SJSA1 (cell line): ENCODE measurements at regions not wholly inside any gene's neighbourhood (a gene's known extent, or its start where the extent isn't known, plus 50 kb on each side); places are given as distances from the start of the nearest gene placed in this dataset.

ENCODE experiments used
- DNase-seq, 2 experiments: peaks; one replicate each; pipeline ENCODE4 v3.0.0-alpha.2; 2015 to 2020; ENCODE audit warnings: low spot score in 2 of 2, low read depth in 1 of 2
- H3K27ac ChIP-seq: fragments of 250-450 bp; sonication (Bioruptor Pico); 2 replicates; pipeline ENCODE4 v1.5.1; 2020; ENCODE audit warnings: mild to moderate bottlenecking, moderate library complexity
- H3K27me3 ChIP-seq: fragments of 250-450 bp; sonication (Bioruptor Pico); replicated peaks from 2 replicates; pipeline ENCODE4 v1.5.1; 2020; ENCODE audit warnings: mild to moderate bottlenecking, moderate library complexity
- H3K36me3 ChIP-seq: fragments of 250-450 bp; sonication (Bioruptor Pico); 2 replicates; pipeline ENCODE4 v1.5.1; 2020; ENCODE audit warnings: mild to moderate bottlenecking
- H3K4me1 ChIP-seq: fragments of 250-450 bp; sonication (Bioruptor Pico); replicated peaks from 2 replicates; pipeline ENCODE4 v1.6.1; 2021; ENCODE audit warnings: mild to moderate bottlenecking
- H3K4me3 ChIP-seq: fragments of 250-450 bp; sonication (Bioruptor Pico); 2 replicates; pipeline ENCODE4 v1.5.1; 2020; ENCODE audit warnings: mild to moderate bottlenecking
- H3K9me3 ChIP-seq: fragments of 250-450 bp; sonication (Bioruptor Pico); replicated peaks from 2 replicates; pipeline ENCODE4 v1.5.1; 2020; ENCODE audit warnings: mild to moderate bottlenecking

DNA sequence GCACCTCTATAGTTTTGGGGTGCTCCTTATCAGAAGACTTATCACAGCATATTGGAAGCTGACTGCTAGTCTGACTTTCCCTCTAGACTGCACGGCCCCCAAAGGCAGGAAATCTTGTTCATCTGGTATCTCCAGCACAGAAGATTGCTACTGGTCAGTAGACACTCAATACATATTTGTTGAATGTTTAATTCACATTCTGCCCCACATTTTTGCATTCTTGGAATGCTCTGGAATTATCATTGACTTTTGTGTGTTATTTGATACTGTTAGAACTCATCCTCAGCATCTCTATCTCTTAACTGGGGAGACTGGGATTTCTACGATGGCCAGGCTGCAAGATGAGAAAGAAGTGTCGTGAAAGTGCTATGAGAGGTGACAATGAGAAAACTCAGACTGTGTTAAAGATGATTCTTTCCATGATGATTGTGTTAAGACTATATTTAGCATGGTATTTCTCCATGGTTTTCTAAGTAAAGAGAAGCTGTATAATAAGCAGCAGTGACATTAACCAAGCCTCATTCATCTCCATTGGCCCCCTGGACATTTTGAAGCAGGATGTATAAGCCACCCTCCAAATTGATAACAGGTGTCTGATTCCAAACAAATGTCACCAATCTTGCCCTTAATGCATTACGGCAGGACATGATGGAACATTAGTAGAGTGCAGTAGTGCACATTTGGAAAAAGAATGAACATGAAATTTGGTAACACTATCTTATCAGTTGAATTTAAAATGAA is 440.9 kb downstream of the RFC3 start:
- no peak overlapping the region for H3K4me3 ChIP-seq
- no peaks in the 10 kb centered on the region for H3K4me1 ChIP-seq
- H3K9me3 ChIP-seq: no peaks in the 10 kb centered on the region
- no peaks in the 10 kb centered on the region for H3K36me3 ChIP-seq
- H3K27me3 ChIP-seq: no peaks in the 10 kb centered on the region
- no peak overlapping the region for H3K27ac ChIP-seq
- no peak for DNase-seq

DNA sequence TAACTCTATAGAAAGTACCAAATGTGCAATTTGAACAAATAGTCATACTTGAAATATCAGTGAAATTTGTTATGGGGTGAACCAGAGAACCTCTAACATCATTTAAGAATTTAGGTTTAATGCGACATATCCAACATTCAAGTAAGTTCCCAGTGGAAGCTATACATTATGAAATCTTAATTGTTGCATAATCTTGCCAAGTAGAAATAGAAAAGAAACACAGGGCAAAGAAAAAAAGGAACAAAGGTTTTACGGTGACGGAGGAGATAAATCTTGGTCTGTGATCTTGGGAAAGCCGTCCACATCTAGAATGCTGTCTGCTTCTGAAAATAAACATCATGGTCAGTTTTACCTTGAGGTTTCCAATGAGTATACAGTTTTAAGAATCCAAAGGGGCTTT is 445.7 kb downstream of the RFC3 start:
- Histone ChIP-seq H3K27me3 (no peaks in the 10 kb centered on the region), H3K27ac (no peak overlapping the region), H3K4me3 (no peak overlapping the region), H3K36me3 (no peaks in the 10 kb centered on the region), H3K4me1 (no peaks in the 10 kb centered on the region), H3K9me3 (no peaks in the 10 kb centered on the region)
- DNase-seq: no peak

GRCh38 chr13:34265046-34265679 is 447.2 kb downstream of the RFC3 start:
- Histone ChIP-seq H3K27ac (no peak overlapping the region), H3K4me1 (no peaks in the 10 kb centered on the region), H3K27me3 (no peaks in the 10 kb centered on the region), H3K36me3 (no peaks in the 10 kb centered on the region), H3K4me3 (no peak overlapping the region), H3K9me3 (no peaks in the 10 kb centered on the region)
- DNase-seq: no peak

DNA sequence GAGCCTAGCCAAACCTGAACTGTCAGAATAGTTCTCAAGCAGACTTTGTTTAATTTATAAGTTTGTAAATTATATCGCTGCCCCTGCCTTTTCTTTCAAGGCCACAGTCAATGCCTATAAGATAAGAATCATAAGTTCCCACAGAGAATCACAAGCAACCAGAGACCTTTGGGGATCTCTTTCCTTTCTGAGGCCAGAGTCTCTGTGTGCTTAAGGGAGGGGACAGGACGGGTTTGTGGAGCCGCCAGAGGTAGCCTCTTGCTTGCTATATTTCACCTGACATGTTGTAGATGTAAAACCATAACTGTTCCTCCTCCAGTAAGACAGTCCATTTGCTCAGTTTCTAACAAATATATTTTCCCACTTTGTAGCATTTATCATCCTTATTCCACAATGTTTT is 458.8 kb downstream of the RFC3 start:
- Histone ChIP-seq H3K27ac (no peak overlapping the region), H3K9me3 (no peaks in the 10 kb centered on the region; the same call in 1 of the 2 replicates), H3K36me3 (no peaks in the 10 kb centered on the region), H3K4me1 (no peaks in the 10 kb centered on the region), H3K27me3 (no peaks in the 10 kb centered on the region), H3K4me3 (no peak overlapping the region)
- no peak for DNase-seq

DNA sequence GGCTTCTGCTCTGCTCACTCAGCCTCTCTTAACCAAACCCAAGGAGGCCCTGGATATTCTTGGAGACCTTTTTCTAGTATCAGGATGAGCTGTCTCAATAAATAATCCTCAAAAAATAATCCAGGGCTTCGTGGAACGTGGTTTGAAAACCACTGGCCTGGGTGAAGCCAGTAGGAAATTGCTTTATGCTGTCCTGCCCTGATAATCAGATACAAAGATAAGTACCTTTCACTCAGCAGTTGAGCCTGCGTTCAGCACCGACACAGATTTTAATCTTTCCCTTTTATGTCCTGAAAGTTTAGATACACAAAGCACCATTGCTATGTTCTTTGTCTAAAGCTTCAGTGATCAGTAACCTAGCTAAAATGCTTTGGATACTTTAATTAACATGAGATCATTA is 460.0 kb downstream of the RFC3 start:
- Histone ChIP-seq H3K27ac (no peak overlapping the region), H3K36me3 (no peaks in the 10 kb centered on the region), H3K27me3 (no peaks in the 10 kb centered on the region), H3K4me3 (no peak overlapping the region), H3K4me1 (no peaks in the 10 kb centered on the region), H3K9me3 (no peaks in the 10 kb centered on the region; the same call in 1 of the 2 replicates)
- DNase-seq: no peak

DNA sequence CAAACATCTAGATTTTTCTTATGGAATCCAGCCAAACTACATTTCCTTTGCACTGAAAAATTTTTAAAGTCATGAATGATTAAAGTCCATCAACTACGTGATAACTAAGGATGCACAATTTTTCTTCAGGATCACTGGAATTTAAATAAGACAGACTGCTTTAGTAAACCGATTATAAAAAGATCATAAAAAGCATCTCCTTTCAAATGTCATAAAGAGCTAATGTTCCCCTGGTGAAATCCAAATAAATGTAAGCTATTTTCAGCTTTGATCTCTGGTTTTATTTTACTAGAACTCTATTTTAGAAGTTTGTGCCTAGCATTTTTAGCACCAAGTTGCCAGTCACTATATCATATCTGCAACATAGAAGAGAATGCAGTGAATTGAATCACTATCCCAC is 460.8 kb downstream of the RFC3 start:
- H3K27me3 ChIP-seq: no peaks in the 10 kb centered on the region
- no peaks in the 10 kb centered on the region for H3K4me1 ChIP-seq
- no peak overlapping the region for H3K4me3 ChIP-seq
- DNase-seq: no peak
- H3K9me3 ChIP-seq: no peaks in the 10 kb centered on the region; the same call in 1 of the 2 replicates
- H3K36me3 ChIP-seq: no peaks in the 10 kb centered on the region
- no peak overlapping the region for H3K27ac ChIP-seq

- no peak for DNase-seq
- H3K4me3 ChIP-seq: no peak overlapping the region
- H3K36me3 ChIP-seq: no peaks in the 10 kb centered on the region
- H3K4me1 ChIP-seq: no peaks in the 10 kb centered on the region
- no peaks in the 10 kb centered on the region for H3K27me3 ChIP-seq
- no peak overlapping the region for H3K27ac ChIP-seq
- no peaks in the 10 kb centered on the region for H3K9me3 ChIP-seq
Observed at GRCh38 chr13:34290661-34291060, 472.7 kb downstream of the RFC3 start.

DNA sequence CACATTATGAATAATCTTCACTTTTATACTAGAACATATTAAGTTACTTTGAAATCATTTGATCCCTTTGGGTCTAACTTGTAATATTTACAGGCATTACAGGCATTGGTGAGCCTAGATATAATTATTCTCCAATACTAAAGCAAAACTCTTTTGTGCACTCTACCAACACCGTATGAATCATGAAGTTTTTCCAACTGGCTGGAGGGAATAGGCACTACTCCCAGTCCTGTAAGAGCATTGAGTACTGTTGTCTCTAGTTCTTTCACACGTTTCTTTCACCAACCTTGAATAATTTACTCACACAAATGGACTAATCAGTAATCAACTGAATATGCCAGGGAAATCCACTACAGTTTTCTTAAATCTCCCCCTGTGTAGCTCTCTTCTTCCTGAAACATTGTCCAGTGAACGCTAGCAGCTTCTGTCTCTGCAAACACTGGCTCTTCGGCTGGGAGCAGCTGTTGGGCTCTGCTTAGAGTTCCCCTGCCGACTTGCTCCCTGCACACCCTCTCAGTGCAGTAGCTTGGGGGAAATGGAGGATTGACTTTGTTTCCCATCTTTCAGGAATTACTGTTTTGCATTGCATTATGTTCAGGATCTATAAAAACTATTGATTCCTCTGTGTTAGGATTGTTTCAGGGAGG is 476.7 kb downstream of the RFC3 start:
- DNase-seq: no peak
- Histone ChIP-seq H3K4me3 (no peak overlapping the region), H3K4me1 (no peaks in the 10 kb centered on the region), H3K36me3 (no peaks in the 10 kb centered on the region), H3K9me3 (no peaks in the 10 kb centered on the region), H3K27ac (no peak overlapping the region), H3K27me3 (no peaks in the 10 kb centered on the region)

GRCh38 chr13:34300559-34300958 is 482.6 kb downstream of the RFC3 start:
- Histone ChIP-seq H3K27ac (no peak overlapping the region), H3K9me3 (no peaks in the 10 kb centered on the region), H3K36me3 (no peaks in the 10 kb centered on the region), H3K4me1 (peaks cover 8% of the 10 kb centered on the region), H3K4me3 (peak overlapping the region; percentile 1; the same call in 1 of the 2 replicates), H3K27me3 (no peaks in the 10 kb centered on the region)
- peak in 1 of 2 experiments; percentile 50 for DNase-seq

DNA sequence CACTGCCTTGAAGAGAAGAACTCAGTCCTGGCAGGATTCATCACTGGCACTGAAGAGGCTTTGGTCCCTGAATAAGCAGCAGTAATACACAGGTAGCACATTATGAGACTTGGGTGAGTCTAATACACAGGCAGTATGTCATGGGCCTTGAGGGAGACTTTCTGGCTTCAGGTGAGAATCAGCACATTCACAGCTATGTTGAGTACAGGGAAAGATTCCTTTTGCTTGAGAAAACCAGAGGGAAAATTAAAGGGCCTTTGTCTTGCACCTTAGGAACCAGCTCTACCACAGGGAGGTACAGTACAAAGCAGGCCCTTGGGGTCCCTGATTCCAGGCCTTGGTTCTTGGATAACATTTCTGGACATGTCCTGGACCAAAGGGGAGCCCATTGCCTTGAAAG is 484.6 kb downstream of the RFC3 start:
- H3K4me3 ChIP-seq: no peak overlapping the region
- no peak overlapping the region for H3K27ac ChIP-seq
- DNase-seq: no peak
- H3K9me3 ChIP-seq: no peaks in the 10 kb centered on the region
- peaks cover 8% of the 10 kb centered on the region for H3K4me1 ChIP-seq
- no peaks in the 10 kb centered on the region for H3K27me3 ChIP-seq
- no peaks in the 10 kb centered on the region for H3K36me3 ChIP-seq

DNA sequence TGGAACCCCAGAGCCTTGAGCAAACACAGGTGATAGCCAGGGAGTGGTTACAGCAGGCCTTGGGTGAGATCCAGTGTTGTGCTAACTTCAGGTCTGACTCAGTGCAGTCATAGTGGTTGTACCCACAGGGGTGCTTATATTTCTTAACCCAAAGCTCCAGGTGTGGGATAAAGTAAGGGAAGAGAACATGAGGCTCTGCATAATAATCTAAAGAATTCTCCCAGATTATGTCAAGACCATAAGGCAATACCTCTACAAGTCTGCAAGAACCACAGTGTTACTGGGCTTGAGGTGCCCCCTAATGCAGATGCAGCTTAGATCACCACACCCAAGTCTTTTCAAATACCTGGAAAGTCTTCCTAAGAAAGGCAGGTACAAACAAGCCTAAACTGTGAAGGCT is 485.4 kb downstream of the RFC3 start:
- peaks cover 8% of the 10 kb centered on the region for H3K4me1 ChIP-seq
- H3K36me3 ChIP-seq: no peaks in the 10 kb centered on the region
- no peaks in the 10 kb centered on the region for H3K27me3 ChIP-seq
- no peak overlapping the region for H3K27ac ChIP-seq
- no peak for DNase-seq
- no peaks in the 10 kb centered on the region for H3K9me3 ChIP-seq
- H3K4me3 ChIP-seq: no peak overlapping the region

DNA sequence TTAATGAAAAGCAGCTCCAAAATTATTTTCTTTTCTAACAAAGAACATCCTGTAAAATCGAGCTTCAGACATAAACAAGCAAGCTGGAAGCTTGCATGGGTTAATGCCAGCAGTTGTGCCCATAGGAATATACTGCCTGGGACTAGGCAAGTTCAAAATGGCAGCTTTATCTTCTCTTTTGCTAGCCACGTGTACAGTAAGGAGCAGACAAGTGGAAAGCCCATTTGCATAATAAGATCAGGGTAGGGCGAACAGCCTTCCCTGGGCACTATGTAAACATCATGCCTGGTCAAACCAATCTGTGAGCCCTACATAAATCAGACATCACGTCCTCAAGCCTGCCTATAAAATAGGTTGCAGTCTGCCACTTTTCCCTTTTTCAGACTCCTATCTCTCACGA is 489.7 kb downstream of the RFC3 start:
- Histone ChIP-seq H3K27ac (no peak overlapping the region), H3K4me1 (no peaks in the 10 kb centered on the region), H3K9me3 (no peaks in the 10 kb centered on the region), H3K36me3 (no peaks in the 10 kb centered on the region), H3K4me3 (no peak overlapping the region), H3K27me3 (no peaks in the 10 kb centered on the region)
- no peak for DNase-seq

- no peak overlapping the region for H3K4me3 ChIP-seq
Observed at GRCh38 chr13:34308725-34309124, 490.8 kb downstream of the RFC3 start.

GRCh38 chr13:34310539-34310938 is 492.6 kb downstream of the RFC3 start:
- H3K27me3 ChIP-seq: no peaks in the 10 kb centered on the region
- DNase-seq: no peak
- H3K36me3 ChIP-seq: no peaks in the 10 kb centered on the region
- H3K4me3 ChIP-seq: no peak overlapping the region
- no peaks in the 10 kb centered on the region for H3K9me3 ChIP-seq
- H3K27ac ChIP-seq: no peak overlapping the region
- H3K4me1 ChIP-seq: no peaks in the 10 kb centered on the region

More at GRCh38 chr13:34308725-34309124, 490.8 kb downstream of the RFC3 start:
- Histone ChIP-seq H3K9me3 (no peaks in the 10 kb centered on the region), H3K27me3 (no peaks in the 10 kb centered on the region), H3K36me3 (no peaks in the 10 kb centered on the region), H3K27ac (no peak overlapping the region), H3K4me1 (no peaks in the 10 kb centered on the region)
- no peak for DNase-seq
